Stimulated activated CD4-positive, alpha-beta T cell treated with anti-CD3 and anti-CD28 coated beads, Interleukin-15, amount 100 ng/mL, for 1 hour (primary cell): ENCODE measurements at regions not wholly inside any gene's neighbourhood (a gene's known extent, or its start where the extent isn't known, plus 50 kb on each side); places are given as distances from the start of the nearest gene placed in this dataset.
"Not testable (repeated sequence)": the region's sequence is repeated elsewhere in the genome, so short reads cannot be mapped to it uniquely, and the experiment has no call there.

Source experiments
- DNase-seq, 2 donors: peaks; one replicate each; pipeline ENCODE4 v3.0.0-alpha.2; 2020; ENCODE audit warnings: low read depth in 1 of 2, low spot score in 1 of 2

DNA sequence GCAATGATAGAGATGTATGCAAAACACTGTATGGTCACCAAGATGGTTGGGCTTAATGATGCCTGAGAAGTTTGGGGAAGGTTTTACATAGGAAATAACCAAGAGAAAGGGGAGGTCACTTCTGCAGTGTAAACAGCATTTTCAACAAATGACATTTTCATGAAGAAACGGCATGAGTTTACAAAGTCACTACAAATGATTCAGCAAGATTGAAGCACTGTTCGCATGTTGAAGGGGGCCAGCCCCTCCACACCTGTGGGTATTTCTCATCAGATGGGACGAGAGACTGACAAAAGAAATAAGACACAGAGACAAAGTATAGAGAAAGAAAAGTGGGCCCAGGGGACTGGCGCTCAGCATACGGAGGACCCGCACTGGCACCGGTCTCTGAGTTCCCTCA is 234.1 kb upstream of the POGK start:
- DNase-seq = no peak

DNA sequence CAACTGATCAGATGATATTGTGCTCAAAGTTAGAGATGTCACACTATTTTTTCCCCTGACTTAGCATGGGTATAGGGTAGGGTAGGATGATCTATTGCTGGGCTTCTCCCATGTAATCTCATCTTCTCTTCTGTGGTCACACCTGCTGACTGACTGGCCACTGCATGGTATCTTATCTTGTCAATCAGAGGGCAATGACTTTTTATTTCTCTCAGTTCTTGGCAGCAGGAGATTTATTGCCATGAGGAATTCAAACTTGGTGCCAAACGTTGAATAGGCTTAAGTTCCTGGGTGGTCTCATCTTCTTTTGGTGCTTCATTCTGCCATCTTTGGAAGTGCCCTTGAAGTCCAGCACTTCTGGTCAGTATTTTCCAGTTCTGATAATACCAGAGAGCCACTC is 226.4 kb upstream of the POGK start:
- no peak for DNase-seq

DNA sequence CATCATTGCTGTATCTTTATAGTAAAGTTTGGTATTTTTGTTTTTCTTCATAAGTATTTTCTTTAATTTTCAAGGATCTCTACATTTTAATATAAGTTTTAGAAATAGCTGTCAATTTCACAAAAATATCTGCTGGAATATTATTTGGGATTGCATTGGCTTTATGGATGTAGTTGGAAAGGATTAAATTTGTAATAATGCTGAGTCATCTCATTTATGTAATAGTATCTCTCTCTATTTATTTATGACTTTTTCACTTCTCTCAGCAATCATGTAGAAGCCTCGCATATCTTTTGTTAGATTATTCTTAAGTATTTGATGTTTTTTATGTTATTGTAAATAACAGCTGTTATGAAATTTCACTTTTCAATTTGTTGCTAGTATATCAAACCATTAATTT is 223.1 kb upstream of the POGK start:
- DNase-seq = no peak

DNA sequence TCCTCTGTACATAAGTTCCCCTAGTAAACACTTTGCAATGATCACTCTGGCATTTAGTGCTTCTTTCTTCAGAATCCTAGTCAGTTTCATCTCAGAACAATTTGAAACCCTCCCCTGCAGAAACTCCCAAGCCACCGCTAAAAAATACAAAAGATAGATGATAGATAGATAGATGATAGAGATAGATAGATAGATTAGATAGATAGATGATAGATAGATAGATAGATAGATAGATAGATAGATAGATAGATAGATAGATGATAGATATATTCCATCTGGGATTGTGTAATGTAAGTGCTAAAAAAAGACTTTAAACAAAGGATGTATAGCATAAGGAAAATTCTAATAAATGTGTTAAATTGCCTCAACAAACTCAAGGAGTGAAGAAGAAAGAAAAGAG is 212.6 kb upstream of the POGK start:
- DNase-seq = no peak

DNA sequence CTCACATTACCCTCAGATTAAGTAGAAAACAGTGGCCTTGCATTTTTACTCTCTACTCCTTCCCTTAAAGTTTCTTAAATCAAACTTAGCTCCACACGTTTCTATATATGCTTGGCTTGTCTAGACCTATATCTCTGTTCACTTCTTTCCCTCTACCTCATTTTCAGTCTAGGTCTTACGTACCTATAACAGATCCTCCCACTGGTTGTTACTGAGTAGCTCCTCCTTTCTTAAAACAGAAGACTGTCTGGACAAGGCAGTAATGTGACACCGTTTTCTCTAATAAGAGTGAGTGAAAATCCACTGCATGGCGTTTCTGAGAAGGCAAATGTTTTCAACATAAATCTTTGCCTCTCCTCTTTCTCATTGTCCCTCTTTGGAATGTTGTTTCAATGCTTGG is 211.7 kb upstream of the POGK start:
- no peak for DNase-seq

DNA sequence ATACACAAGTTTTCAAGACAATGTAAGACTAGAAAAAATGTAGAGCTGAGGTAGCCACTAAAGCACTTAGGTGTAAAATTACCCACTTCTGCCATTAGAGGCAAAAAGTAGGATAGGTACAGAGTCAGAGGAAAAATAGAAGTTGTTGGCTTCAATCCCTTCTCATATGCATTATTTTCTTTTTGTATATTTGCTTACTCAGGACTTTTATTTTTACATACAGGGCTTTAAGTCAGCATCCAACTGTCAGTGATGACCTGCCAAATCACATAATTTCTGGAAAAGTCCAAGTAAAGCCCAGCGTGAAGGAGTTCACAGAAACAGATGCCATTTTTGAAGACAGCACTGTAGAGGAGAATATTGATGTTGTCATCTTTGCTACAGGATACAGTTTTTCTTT is 211.0 kb upstream of the POGK start:
- DNase-seq = no peak

DNA sequence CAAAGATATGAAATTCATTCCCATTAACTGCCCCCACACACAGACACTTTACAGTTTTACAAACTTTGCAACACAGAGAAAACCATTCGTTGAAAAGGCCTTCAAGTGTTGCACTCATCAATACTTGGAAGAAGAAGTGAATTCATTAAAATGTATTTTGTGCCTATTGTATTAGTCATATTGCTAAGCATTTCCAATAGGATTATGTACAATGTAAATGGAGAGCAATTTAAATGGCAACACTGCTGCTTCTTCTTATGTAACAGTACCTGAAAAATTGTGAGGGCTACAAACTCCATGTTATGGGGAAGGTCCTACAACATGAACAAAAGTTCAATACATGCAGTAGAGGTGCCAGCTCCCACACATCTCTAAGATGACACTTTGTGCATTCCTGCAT is 209.3 kb upstream of the POGK start:
- DNase-seq = no peak

DNA sequence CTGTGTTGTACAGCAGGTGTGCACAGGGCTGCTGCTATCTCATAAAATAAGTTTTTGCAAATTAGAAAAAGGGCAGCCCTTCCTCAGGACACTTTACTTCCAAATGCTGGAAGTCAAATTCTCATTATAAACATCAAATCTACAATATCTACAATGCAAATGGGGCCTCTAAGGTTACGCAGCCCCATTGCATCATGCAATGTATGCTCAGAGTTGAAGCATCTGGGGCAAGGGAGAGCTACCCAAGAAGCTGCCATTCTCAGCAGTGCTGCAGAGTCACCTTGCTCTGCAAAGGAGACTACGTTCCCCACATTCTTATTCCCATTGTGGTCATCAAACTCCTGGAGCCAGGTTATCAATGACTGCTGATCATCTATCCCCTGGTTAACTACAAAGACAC is 208.9 kb upstream of the POGK start:
- no peak for DNase-seq

DNA sequence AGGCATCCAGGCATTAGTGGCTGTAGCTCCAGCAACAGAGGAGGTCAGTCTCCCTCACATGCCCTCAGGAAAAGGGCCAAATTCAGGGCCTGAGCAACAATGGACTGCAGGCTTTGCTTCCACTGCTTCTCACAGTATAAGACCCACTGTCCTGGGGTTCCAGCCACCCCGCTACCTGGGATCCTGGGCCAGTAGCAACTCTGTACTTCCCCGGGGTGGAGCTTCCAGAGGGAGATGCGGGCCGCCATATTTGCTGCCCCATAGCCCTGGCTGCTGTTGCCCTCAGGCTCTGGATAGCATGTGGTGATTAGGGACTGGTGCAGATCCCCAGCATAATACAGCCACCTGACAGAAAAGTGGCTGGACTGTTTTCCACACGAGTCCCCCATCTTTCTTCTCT is 201.1 kb upstream of the POGK start:
- no peak for DNase-seq

DNA sequence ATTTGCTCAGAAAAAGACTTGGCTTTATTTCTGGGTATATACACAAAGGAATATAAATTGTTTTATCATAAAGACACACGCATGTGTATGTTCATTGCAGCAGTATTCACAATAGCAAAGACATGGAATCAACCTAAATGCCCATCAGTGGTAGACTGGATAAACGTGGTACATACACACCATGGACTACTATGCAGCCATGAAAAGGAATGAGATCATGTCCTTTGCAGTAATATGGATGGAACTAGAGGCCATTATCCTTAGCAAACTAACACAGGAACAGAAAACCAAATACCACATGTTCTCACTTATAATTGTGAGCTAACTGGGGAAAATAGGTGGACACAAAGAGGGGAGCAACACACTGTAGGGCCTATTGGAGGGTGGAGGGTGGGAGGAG is 182.0 kb upstream of the POGK start:
- not testable (repeated sequence) for DNase-seq

DNA sequence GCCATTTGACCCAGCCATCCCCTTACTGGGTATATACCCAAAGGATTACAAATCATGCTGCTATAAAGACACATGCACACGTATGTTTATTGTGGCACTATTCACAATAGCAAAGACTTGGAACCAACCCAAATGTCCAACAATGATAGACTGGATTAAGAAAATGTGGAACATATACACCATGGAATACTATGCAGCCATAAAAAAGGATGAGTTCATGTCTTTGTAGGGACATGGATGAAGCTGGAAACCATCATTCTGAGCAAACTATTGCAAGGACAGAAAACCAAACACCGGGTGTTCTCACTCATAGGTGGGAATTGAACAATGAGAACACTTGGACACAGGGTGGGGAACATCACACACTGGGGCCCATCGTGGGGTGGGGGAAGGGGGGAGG is 172.5 kb upstream of the POGK start:
- not testable (repeated sequence) for DNase-seq

DNA sequence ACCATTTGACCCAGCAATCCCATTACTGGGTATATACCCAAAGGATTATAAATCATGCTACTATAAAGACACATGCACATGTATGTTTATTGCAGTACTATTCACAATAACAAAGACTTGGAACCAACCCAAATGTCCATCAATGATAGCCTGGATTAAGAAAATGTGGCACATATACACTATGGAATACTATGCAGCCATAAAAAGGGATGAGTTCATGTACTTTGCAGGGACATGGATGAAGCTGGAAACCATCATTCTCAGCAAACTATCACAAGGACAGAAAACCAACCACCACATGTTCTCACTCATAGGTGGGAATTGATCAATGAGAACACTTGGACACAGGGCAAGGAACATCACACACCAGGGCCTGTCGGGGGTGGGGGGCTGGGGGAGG is 171.7 kb upstream of the POGK start:
- not testable (repeated sequence) for DNase-seq

DNA sequence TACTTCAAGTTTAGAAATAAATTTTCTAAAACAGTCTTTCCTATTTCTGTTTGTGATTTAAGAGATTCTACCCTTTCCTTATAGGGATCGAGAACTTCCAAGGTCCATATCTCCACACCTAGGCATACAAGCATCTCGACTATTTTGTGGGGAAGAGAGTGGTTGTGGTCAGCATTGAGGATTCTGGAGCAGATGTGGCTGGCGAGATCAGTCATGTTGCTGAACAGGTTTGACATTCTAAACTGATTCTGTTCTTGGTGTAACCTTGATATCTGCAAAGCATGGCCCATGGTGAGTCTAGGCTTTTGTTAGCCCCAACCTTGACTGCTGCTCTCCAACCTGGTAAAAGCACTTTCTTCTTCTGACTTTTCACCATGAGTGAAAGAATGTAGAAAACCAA is 167.6 kb upstream of the POGK start:
- DNase-seq = no peak

DNA sequence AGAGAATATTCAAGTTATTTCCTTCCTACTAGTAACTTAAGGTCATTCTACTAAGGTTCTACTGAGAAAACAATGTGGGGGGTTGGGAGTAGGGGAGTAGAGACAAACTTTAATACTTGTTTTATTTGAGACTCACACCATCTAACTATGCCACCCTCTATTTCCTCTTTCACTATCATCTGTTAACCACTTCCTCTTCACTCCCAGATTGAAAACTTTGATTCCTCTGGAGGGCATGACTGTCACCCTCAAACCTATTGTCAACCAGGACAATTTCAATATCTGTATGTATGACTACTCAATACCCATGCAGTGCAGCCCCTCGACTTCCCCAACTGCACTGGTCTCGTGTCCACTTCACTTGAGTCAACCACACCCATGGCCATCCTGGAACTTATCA is 165.6 kb upstream of the POGK start:
- DNase-seq = no peak

DNA sequence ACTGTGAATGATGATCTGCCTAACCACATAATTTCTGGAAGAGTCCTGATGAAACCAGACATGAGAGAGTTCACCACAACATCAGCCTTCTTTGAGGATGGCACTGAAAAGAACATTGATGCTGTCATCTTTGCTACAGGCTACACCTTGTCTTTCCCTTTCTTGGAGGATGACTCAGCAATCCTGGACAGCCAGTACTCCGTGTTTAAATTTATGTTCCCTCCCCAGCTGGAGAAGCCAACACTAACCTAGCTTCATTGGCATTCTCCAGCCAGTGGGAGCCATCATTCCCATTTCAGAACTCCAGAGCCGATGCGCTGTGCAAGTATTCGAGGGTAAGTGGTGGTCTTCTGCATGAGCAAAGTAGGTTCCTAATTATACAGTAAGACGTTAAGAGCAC is 164.1 kb upstream of the POGK start:
- DNase-seq = no peak

DNA sequence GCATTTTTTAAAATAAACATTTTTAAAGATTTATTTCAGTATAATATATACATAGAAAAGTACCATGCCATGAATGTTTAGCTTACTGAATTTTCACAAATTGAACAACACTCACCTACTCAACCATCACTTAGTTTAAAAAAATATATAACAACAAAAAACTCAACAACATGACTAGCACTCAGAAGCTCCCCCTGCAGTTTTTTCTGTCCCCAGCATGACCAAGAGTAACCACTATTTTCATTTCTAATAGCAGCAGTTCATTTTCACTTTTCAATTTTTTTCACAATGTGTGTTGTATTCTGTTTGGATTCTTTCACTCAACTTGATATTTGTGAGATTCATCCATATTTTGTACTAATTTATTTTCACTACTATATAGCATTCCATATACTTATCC is 162.3 kb upstream of the POGK start:
- DNase-seq = no peak

DNA sequence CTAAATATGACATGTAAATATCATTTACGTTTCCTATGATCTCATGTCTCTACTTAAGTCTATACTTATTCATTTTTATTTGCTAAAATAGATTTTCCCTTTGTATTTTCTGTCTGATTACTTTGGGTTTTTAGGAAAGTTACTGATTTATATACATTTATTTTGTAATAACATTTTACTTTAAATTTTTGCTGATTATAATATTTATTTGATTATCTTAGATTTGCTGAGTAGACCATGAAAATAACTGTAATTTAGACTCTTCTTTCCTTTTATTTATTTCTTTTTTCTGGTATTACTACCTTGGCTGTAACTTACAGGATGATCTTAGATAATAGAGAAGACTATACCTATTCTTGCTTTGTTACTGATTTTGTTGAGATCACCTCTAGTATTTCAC is 159.9 kb upstream of the POGK start:
- DNase-seq = no peak

DNA sequence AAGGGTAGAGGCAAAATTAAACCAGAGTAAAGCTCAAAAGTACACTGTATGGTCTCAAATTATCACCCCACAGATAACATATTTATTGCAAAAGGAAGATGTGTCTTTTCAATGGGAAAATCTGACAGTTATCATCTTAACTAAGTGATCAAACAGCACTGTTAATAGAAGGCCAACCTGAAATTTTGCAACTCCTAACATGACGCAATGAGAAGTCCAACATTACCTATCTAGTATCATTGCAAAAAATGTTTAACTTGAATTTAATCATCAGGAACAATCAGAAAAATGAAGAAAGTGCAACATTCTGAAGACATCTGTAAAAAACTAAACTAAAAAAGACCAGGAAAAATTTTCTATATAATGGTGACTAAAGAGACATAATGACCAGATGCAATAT is 156.7 kb upstream of the POGK start:
- no peak for DNase-seq

DNA sequence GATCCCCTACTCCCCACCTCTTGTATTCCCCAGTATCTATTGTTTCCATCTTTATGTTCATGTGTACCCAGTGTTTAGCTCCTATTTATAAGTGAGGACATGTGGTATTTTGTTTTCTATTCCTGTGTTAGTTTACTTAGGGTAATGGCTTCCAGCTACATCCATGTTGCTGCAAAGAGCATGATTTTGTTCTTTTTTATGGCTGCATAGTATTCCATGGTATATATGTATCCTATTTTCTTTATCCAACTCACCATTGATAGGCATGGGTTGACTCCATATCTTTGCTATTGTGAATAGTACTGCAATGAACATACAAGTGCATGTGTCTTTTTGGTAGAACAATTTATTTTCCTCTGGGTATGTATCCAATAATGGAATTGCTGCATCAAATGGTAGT is 154.6 kb upstream of the POGK start:
- not testable (repeated sequence) for DNase-seq

DNA sequence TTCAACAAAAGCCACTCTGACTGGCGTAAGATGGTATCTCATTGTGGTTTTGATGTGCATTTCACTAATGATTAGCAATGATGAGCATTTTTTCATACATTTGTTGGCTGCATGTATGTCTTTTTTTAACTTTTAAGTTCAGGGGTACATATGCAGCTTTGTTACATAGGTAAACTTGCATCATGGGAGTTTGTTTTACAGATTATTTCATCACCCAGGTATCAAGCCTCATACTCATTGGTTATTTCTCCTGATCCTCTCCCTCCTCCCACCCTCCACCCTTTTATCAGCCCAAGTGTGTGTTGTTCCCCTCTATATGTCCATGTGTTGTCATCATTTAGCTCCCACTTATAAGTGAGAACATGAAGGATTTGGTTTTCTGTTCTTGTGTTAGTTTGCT is 154.1 kb upstream of the POGK start:
- no peak for DNase-seq

DNA sequence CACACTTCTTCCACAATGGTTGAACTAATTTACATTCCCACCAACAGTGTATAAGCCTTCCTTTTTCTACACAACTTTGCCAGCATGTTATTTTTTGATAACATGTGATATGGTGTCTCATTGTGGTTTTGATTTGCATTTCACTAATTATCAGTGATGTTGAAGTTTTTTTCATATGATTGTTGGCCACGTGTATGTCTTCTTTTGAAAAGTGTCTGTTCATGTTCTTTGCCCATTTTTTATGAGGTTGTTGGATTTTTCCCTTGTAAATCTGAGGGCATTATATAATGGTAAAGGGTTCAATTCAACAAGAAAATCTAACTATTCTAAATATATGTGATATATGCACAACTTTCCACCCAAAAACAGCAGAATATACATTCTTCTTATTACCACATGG is 153.4 kb upstream of the POGK start:
- DNase-seq = not testable (repeated sequence)

DNA sequence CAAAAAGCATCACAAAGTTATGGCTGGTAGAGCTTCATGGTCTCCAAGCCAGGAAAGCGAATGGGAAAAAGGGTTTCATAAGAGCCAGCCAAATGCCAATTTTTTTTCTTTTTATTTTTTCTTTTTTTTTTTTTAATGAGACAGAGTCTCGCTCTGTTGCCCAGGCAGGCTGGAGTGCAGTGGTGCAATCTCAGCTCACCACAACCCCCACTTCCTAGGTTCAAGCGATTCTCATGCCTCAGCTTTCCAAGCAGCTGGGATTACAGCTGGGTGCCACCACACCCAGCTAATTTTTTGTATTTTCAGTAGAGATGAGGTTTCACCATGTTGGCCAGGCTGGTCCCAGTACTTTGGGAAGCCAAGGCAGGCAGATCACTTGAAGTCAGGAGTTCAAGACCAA is 148.7 kb upstream of the POGK start:
- not testable (repeated sequence) for DNase-seq

DNA sequence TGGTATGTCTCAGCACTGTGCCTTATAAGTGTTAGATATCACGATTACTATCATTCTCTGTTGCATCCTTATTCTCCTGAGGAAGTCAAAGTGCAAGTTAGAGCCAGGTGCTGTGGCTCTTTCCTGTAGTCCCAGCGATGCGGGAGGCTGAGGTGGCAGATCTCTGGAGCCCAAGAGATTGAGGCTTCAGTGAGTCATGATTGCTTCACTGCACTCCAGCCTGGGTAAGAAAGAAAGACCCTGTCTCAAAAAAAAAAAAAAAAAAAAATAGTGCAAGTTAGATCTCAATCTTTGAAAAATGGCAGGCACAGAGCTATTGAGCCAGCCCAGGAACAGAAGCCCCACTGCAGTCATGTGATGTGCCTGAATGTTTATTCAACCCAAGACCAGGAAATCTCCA is 147.8 kb upstream of the POGK start:
- no peak for DNase-seq

DNA sequence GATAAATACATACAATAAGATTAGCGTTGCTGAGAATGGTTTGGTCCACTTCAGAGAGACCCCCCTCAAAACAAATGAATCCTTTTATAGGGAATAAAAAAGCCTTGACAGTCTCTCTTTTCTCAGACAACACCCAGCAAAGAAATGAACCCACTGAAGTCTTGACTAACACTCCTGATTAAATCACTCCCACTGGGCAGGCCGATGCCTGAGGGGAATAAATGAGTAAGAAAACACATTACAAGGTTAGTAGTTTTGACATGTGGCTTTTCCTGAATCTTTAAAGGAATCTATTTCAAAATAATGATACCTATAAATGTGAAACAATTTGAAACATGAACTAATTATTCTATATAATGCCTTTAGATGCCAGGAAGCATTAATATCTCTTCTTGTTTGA is 146.9 kb upstream of the POGK start:
- DNase-seq = no peak
